GM19328 (cell line): ENCODE measurements at regions not wholly inside any gene's neighbourhood (a gene's known extent, or its start where the extent isn't known, plus 50 kb on each side); places are given as distances from the start of the nearest gene placed in this dataset.
"Not testable (repeated sequence)": the region's sequence is repeated elsewhere in the genome, so short reads cannot be mapped to it uniquely, and the experiment has no call there.

Experiments used
- ATAC-seq: cut with Tn5 transposase; IDR thresholded peaks from one replicate; pipeline ENCODE4 v1.9.1; 2021; ENCODE audit warnings: mild to moderate bottlenecking, moderate library complexity; ENCODE audit not compliant: unreplicated experiment

GRCh38 chr19:28084659-28085157, 1128.2 kb downstream of the UQCRFS1 start:
- not testable (repeated sequence) for ATAC-seq

- ATAC-seq: no peak
Measured at GRCh38 chr19:28076628-28077027, 1136.3 kb downstream of the UQCRFS1 start.

- no peak for ATAC-seq
Measured at GRCh38 chr19:28075229-28075628, 1137.7 kb downstream of the UQCRFS1 start.

GRCh38 chr19:28074773-28075172, 1138.2 kb downstream of the UQCRFS1 start:
- peak; percentile 83 for ATAC-seq

GRCh38 chr19:28067882-28068281, 1145.1 kb downstream of the UQCRFS1 start:
- peak; percentile 57 for ATAC-seq

GRCh38 chr19:28066988-28067387, 1146.0 kb downstream of the UQCRFS1 start:
- ATAC-seq: no peak

GRCh38 chr19:28066161-28066560, 1146.8 kb downstream of the UQCRFS1 start:
- ATAC-seq: no peak

- ATAC-seq: no peak
Measured at GRCh38 chr19:28065026-28065425, 1147.9 kb downstream of the UQCRFS1 start.

GRCh38 chr19:28063702-28064101, 1149.2 kb downstream of the UQCRFS1 start:
- no peak for ATAC-seq

GRCh38 chr19:28061111-28061510, 1151.8 kb downstream of the UQCRFS1 start:
- ATAC-seq: no peak

GRCh38 chr19:28057026-28057425, 1155.9 kb downstream of the UQCRFS1 start:
- not testable (repeated sequence) for ATAC-seq

GRCh38 chr19:28051047-28051446, 1161.9 kb downstream of the UQCRFS1 start:
- no peak for ATAC-seq

GRCh38 chr19:28049875-28050274, 1163.1 kb downstream of the UQCRFS1 start:
- no peak for ATAC-seq

- no peak for ATAC-seq
Measured at GRCh38 chr19:28046932-28047331, 1166.0 kb downstream of the UQCRFS1 start.

- ATAC-seq: no peak
Measured at GRCh38 chr19:28045621-28046020, 1167.3 kb downstream of the UQCRFS1 start.

GRCh38 chr19:28044477-28044876, 1168.5 kb downstream of the UQCRFS1 start:
- ATAC-seq: no peak

- no peak for ATAC-seq
Measured at GRCh38 chr19:28042516-28042915, 1170.4 kb downstream of the UQCRFS1 start.

GRCh38 chr19:28039677-28040381, 1173.1 kb downstream of the UQCRFS1 start:
- no peak for ATAC-seq

GRCh38 chr19:28037186-28037585, 1175.8 kb downstream of the UQCRFS1 start:
- ATAC-seq: no peak

- ATAC-seq: no peak
Measured at GRCh38 chr19:28036486-28036885, 1176.5 kb downstream of the UQCRFS1 start.

- ATAC-seq: no peak
Measured at GRCh38 chr19:28034936-28035335, 1178.0 kb downstream of the UQCRFS1 start.

GRCh38 chr19:28028881-28029444, 1184.0 kb downstream of the UQCRFS1 start:
- no peak for ATAC-seq
